ENCODE measurements at regions not wholly inside any gene's neighbourhood (a gene's known extent, or its start where the extent isn't known, plus 50 kb on each side); places are given as distances from the start of the nearest gene placed in this dataset.

GRCh38 chr9:104245925-104246324 lies 151.8 kb downstream of the SMC2 start:
- H3K27me3 ChIP-seq (replicated peaks; ENCODE audit: control insufficient read depth, insufficient read depth, low read length): no peaks in the 10 kb centered on the region
- no peaks in the 10 kb centered on the region for H3K9me3 ChIP-seq (ENCODE audit: control insufficient read depth, low read length)
- DNase-seq (ENCODE audit: low read depth): no peak
- peaks cover 7% of the 10 kb centered on the region for H3K4me1 ChIP-seq (ENCODE audit: control insufficient read depth, insufficient read depth, low read length)
- no peak overlapping the region for H3K9ac ChIP-seq (ENCODE audit: low read length)
- no peaks in the 10 kb centered on the region for H3K36me3 ChIP-seq (ENCODE audit: control insufficient read depth, insufficient read depth, low read length, severe bottlenecking)
- H3K4me3 ChIP-seq (ENCODE audit: low read length): no peak overlapping the region

- peaks cover 7% of the 10 kb centered on the region for H3K4me1 ChIP-seq (ENCODE audit: control insufficient read depth, insufficient read depth, low read length)
- DNase-seq (ENCODE audit: low read depth): peak; percentile 28
- H3K9me3 ChIP-seq (ENCODE audit: control insufficient read depth, low read length): peaks cover 7% of the 10 kb centered on the region
- no peaks in the 10 kb centered on the region for H3K36me3 ChIP-seq (ENCODE audit: control insufficient read depth, insufficient read depth, low read length, severe bottlenecking)
- H3K9ac ChIP-seq (ENCODE audit: low read length): no peak overlapping the region
- H3K27me3 ChIP-seq (replicated peaks; ENCODE audit: control insufficient read depth, insufficient read depth, low read length): no peaks in the 10 kb centered on the region
- H3K4me3 ChIP-seq (ENCODE audit: low read length): no peak overlapping the region
Observed at GRCh38 chr9:104247899-104248460, 153.9 kb downstream of the SMC2 start.

- DNase-seq (ENCODE audit: low read depth): no peak
- Histone ChIP-seq H3K36me3 (ENCODE audit: control insufficient read depth, insufficient read depth, low read length, severe bottlenecking) (no peaks in the 10 kb centered on the region), H3K9me3 (ENCODE audit: control insufficient read depth, low read length) (peaks cover 27% of the 10 kb centered on the region), H3K4me3 (ENCODE audit: low read length) (no peak overlapping the region), H3K9ac (ENCODE audit: low read length) (no peak overlapping the region), H3K4me1 (ENCODE audit: control insufficient read depth, insufficient read depth, low read length) (peaks cover 3% of the 10 kb centered on the region), H3K27me3 (replicated peaks; ENCODE audit: control insufficient read depth, insufficient read depth, low read length) (no peaks in the 10 kb centered on the region)
Observed at GRCh38 chr9:104256031-104256695, 162.1 kb downstream of the SMC2 start.

- H3K9ac ChIP-seq (ENCODE audit: low read length): no peak overlapping the region
- H3K9me3 ChIP-seq (ENCODE audit: control insufficient read depth, low read length): peaks cover 27% of the 10 kb centered on the region
- H3K27me3 ChIP-seq (replicated peaks; ENCODE audit: control insufficient read depth, insufficient read depth, low read length): no peaks in the 10 kb centered on the region
- H3K4me1 ChIP-seq (ENCODE audit: control insufficient read depth, insufficient read depth, low read length): peaks cover 3% of the 10 kb centered on the region
- no peak overlapping the region for H3K4me3 ChIP-seq (ENCODE audit: low read length)
- no peak for DNase-seq (ENCODE audit: low read depth)
- H3K36me3 ChIP-seq (ENCODE audit: control insufficient read depth, insufficient read depth, low read length, severe bottlenecking): no peaks in the 10 kb centered on the region
Observed at GRCh38 chr9:104256696-104257062, 162.6 kb downstream of the SMC2 start.

GRCh38 chr9:104258296-104259011 lies 164.3 kb downstream of the SMC2 start:
- Histone ChIP-seq H3K4me1 (ENCODE audit: control insufficient read depth, insufficient read depth, low read length) (peaks cover 3% of the 10 kb centered on the region), H3K9me3 (ENCODE audit: control insufficient read depth, low read length) (peaks cover 15% of the 10 kb centered on the region), H3K4me3 (ENCODE audit: low read length) (no peak overlapping the region), H3K9ac (ENCODE audit: low read length) (no peak overlapping the region), H3K36me3 (ENCODE audit: control insufficient read depth, insufficient read depth, low read length, severe bottlenecking) (no peaks in the 10 kb centered on the region), H3K27me3 (replicated peaks; ENCODE audit: control insufficient read depth, insufficient read depth, low read length) (no peaks in the 10 kb centered on the region)
- no peak for DNase-seq (ENCODE audit: low read depth)

- no peak overlapping the region for H3K4me3 ChIP-seq (ENCODE audit: low read length)
- H3K9me3 ChIP-seq (ENCODE audit: control insufficient read depth, low read length): peaks cover 14% of the 10 kb centered on the region
- H3K9ac ChIP-seq (ENCODE audit: low read length): no peak overlapping the region
- no peaks in the 10 kb centered on the region for H3K27me3 ChIP-seq (replicated peaks; ENCODE audit: control insufficient read depth, insufficient read depth, low read length)
- peaks cover 3% of the 10 kb centered on the region for H3K4me1 ChIP-seq (ENCODE audit: control insufficient read depth, insufficient read depth, low read length)
- no peaks in the 10 kb centered on the region for H3K36me3 ChIP-seq (ENCODE audit: control insufficient read depth, insufficient read depth, low read length, severe bottlenecking)
- no peak for DNase-seq (ENCODE audit: low read depth)
Observed at GRCh38 chr9:104260004-104260403, 165.9 kb downstream of the SMC2 start.

- Histone ChIP-seq H3K27me3 (replicated peaks; ENCODE audit: control insufficient read depth, insufficient read depth, low read length) (no peaks in the 10 kb centered on the region), H3K36me3 (ENCODE audit: control insufficient read depth, insufficient read depth, low read length, severe bottlenecking) (no peaks in the 10 kb centered on the region), H3K9me3 (ENCODE audit: control insufficient read depth, low read length) (no peaks in the 10 kb centered on the region), H3K4me3 (ENCODE audit: low read length) (no peak overlapping the region), H3K9ac (ENCODE audit: low read length) (no peak overlapping the region), H3K4me1 (ENCODE audit: control insufficient read depth, insufficient read depth, low read length) (no peaks in the 10 kb centered on the region)
- no peak for DNase-seq (ENCODE audit: low read depth)
Observed at GRCh38 chr9:104263942-104264341, 169.8 kb downstream of the SMC2 start.

- H3K9me3 ChIP-seq (ENCODE audit: control insufficient read depth, low read length): no peaks in the 10 kb centered on the region
- no peaks in the 10 kb centered on the region for H3K36me3 ChIP-seq (ENCODE audit: control insufficient read depth, insufficient read depth, low read length, severe bottlenecking)
- no peaks in the 10 kb centered on the region for H3K27me3 ChIP-seq (replicated peaks; ENCODE audit: control insufficient read depth, insufficient read depth, low read length)
- no peak overlapping the region for H3K4me3 ChIP-seq (ENCODE audit: low read length)
- no peak overlapping the region for H3K9ac ChIP-seq (ENCODE audit: low read length)
- no peak for DNase-seq (ENCODE audit: low read depth)
- no peaks in the 10 kb centered on the region for H3K4me1 ChIP-seq (ENCODE audit: control insufficient read depth, insufficient read depth, low read length)
Observed at GRCh38 chr9:104264431-104264830, 170.3 kb downstream of the SMC2 start.

- no peak overlapping the region for H3K4me3 ChIP-seq (ENCODE audit: low read length)
- H3K9me3 ChIP-seq (ENCODE audit: control insufficient read depth, low read length): no peaks in the 10 kb centered on the region
- H3K4me1 ChIP-seq (ENCODE audit: control insufficient read depth, insufficient read depth, low read length): no peaks in the 10 kb centered on the region
- H3K9ac ChIP-seq (ENCODE audit: low read length): no peak overlapping the region
- H3K27me3 ChIP-seq (replicated peaks; ENCODE audit: control insufficient read depth, insufficient read depth, low read length): no peaks in the 10 kb centered on the region
- H3K36me3 ChIP-seq (ENCODE audit: control insufficient read depth, insufficient read depth, low read length, severe bottlenecking): no peaks in the 10 kb centered on the region
- no peak for DNase-seq (ENCODE audit: low read depth)
Observed at GRCh38 chr9:104269374-104269773, 175.3 kb downstream of the SMC2 start.

GRCh38 chr9:104269996-104270963 lies 176.2 kb downstream of the SMC2 start:
- Histone ChIP-seq H3K4me1 (ENCODE audit: control insufficient read depth, insufficient read depth, low read length) (no peaks in the 10 kb centered on the region), H3K27me3 (replicated peaks; ENCODE audit: control insufficient read depth, insufficient read depth, low read length) (no peaks in the 10 kb centered on the region), H3K4me3 (ENCODE audit: low read length) (no peak overlapping the region), H3K9me3 (ENCODE audit: control insufficient read depth, low read length) (no peaks in the 10 kb centered on the region), H3K9ac (ENCODE audit: low read length) (no peak overlapping the region), H3K36me3 (ENCODE audit: control insufficient read depth, insufficient read depth, low read length, severe bottlenecking) (no peaks in the 10 kb centered on the region)
- no peak for DNase-seq (ENCODE audit: low read depth)

Measured in adipocyte (in vitro differentiated cells).